GM18861 (cell line): ENCODE measurements at regions not wholly inside any gene's neighbourhood (a gene's known extent, or its start where the extent isn't known, plus 50 kb on each side); places are given as distances from the start of the nearest gene placed in this dataset.
A peak's percentile ranks its signal among the peaks of the same experiment; 100 is the strongest.
"Not testable (repeated sequence)": the region's sequence is repeated elsewhere in the genome, so short reads cannot be mapped to it uniquely, and the experiment has no call there.

Experiments
- ATAC-seq: cut with Tn5 transposase; IDR thresholded peaks from one replicate; pipeline ENCODE4 v1.9.1; 2021; ENCODE audit not compliant: unreplicated experiment

- ATAC-seq = no peak
Observed at GRCh38 chr14:54251356-54251755, 145.5 kb upstream of the CDKN3 start.

DNA sequence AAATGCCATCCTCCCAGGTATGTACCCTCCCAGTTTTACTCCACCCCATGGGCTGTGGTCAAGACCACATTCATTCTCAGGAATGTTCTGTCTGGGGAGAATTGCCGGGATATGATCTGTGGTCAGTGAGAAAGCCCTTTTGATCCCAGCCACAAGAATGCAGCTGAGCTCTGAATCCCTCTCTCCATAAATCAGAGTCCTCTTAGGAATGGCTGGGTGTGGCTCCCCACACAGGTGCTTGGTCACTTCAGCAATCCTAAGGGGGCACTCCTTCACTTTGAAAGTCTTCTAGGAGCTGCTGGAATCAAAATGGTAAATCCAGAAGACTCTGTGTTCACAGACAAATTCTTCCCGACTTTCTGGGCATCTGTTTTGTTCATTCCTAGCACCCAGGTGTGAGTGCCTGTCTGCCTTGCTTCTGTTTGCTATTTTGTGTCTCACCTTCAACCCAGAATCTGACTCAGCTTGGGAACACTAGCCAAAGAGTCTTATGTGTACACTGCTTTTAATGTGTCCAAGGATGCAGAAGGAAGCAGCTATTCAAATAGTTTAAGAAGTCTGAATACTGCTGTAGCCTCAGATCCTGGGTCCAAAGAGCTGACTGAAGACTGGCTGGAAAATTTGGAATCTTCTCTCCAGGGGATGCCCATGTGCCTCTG lies 144.6 kb upstream of the CDKN3 start:
- no peak for ATAC-seq

DNA sequence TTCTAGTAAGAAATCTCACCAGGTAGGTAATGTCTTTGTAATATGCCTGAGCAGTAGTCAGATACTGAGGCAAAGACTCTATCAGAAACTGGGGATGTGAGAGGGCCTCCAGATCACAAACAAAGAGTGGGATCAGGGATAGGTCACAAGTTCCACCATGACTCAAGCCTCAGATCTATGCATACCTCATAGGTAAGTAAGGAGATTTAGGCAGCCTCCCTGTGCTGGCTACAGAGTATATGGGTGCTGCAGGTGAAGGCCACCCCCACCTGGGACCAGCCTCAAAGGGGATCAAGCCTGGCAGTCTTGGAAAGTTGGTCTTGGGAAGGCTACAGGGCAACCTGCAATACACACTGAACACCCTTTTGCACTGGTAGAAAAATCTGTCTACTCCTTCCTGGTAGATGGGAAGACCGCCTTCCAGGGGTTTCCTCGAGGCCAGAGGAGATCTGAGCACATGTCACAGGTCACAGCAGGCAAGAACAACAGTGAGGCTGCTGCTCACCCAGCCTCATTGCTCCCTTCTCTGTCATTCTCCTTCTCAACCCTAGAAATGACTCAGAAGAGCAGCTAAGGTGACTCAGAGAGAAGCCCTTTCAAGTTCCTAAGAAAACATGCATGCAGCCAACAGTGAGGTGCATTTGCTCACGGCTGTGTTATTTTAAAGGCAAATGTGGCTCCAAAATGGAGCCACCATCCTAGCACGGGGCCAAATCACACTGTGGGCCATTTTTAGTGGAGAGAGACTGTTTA lies 143.4 kb upstream of the CDKN3 start:
- ATAC-seq = no peak

GRCh38 chr14:54256156-54256555 lies 140.7 kb upstream of the CDKN3 start:
- no peak for ATAC-seq

DNA sequence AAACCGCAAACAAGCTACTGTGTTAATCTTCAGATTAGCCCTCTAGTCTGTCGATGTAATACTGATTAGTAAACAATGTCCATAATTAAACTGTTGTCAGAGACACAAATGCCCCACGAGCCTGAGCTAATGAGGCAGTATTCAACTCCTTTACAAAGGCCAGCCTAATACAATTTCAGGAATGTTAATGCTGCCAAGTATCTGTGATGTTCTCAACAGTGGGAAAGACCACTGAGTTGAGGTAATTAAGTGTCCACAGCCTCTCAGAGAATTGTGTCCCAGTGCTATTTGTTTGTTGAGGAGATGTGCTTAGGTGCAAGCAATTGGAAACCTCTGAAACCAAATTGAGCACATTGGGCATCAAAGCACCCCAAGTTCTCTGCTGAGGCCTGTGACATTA lies 139.4 kb upstream of the CDKN3 start:
- ATAC-seq = no peak

GRCh38 chr14:54258382-54258781 lies 138.4 kb upstream of the CDKN3 start:
- no peak for ATAC-seq

DNA sequence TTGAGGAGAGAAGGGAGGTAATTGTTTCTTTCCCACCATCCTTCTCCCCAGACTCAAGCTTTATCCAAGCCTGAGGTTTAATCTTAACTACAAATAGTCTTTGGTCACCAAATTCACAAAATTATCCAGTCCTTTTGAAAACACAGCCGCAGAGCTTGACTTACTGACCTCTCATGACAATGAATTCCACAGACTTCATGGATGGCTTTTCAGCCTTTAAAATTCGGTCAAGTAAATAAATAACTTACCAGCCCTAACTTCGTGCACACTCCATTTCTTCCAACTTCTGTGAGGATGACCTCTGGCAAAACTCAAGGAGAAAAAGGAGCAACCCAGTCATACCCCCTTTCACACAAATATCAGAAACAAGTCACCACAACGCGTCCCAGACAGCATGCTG lies 137.0 kb upstream of the CDKN3 start:
- no peak for ATAC-seq

- no peak for ATAC-seq
Observed at GRCh38 chr14:54261283-54261682, 135.5 kb upstream of the CDKN3 start.

DNA sequence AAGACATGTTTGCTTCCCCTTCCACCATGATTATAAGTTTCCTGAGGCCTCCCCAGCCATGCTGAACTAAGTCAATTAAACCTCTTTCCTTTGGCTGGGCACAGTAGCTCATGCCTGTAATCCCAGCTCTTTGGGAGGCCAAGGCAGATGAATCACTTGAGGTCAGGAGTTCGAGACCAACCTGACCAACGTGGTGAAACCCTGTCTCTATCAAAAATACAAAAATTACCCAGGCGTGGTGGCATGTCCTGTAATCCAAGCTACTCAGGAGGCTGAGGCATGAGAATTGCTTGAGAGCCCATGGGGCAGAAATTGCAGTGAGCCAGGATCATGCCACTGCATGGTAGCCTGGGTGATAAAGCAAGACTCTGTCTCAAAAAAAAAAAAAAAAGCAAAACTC lies 130.2 kb upstream of the CDKN3 start:
- ATAC-seq = not testable (repeated sequence)

DNA sequence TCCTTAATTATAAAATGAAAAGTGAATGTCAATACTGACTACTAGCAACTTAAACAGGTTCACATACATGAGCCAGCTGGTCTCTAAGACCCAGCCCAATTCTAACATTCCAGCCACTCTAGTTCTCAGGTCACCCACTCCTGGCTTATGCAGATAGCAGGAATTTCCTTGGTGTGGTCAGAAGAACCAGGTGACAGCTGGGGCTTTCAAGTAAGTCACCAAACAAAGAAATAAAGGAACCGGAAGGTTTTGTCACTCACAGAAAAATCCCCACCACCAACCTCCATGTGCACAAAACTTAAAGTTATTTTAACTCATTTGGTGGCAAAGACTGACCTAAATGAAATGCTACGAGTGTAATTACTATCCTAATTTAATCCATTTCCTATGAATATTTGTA lies 129.6 kb upstream of the CDKN3 start:
- ATAC-seq = peak; percentile 84

GRCh38 chr14:54275997-54276725 lies 120.6 kb upstream of the CDKN3 start:
- ATAC-seq = no peak

GRCh38 chr14:54278087-54278486 lies 118.7 kb upstream of the CDKN3 start:
- ATAC-seq = no peak

GRCh38 chr14:54278665-54279295 lies 118.0 kb upstream of the CDKN3 start:
- ATAC-seq = no peak

DNA sequence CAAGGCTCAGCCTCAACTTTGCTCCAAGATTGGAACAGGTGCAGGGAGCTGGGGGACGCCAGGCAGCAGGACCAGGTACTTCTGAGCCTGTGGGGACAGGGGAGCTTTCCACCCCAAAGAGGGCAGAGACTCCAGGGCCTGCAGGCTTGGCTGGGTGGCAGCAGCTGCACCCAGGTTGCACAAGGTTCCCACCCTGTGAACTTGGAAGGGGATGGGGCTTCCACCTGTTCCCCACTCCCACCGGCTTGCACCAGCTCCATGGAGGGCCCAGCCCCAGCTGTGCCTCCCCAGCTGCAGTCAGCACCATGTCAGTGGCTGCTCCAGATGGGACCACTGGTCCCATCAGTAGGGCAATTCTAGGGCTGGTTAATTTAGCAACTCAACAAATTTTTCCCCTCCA lies 114.0 kb upstream of the CDKN3 start:
- ATAC-seq = no peak

DNA sequence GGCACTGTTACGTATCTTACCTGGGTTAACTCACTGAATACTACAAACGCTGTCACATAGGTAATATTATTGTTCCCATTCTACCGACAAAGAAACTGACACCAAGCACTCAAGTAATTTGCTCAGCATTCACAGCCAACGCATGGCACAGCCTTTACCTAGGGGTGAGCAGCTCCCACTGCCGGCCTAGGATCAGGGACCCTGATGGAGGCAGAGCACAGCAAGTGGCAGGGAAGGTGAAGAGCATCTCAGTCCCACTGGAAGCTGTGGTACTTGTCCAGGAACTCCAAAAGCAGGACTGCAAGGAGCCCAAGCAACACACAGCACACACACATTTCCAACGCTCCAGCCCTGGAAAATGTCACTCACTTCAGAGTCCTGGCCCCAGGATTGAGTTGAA lies 111.8 kb upstream of the CDKN3 start:
- no peak for ATAC-seq

DNA sequence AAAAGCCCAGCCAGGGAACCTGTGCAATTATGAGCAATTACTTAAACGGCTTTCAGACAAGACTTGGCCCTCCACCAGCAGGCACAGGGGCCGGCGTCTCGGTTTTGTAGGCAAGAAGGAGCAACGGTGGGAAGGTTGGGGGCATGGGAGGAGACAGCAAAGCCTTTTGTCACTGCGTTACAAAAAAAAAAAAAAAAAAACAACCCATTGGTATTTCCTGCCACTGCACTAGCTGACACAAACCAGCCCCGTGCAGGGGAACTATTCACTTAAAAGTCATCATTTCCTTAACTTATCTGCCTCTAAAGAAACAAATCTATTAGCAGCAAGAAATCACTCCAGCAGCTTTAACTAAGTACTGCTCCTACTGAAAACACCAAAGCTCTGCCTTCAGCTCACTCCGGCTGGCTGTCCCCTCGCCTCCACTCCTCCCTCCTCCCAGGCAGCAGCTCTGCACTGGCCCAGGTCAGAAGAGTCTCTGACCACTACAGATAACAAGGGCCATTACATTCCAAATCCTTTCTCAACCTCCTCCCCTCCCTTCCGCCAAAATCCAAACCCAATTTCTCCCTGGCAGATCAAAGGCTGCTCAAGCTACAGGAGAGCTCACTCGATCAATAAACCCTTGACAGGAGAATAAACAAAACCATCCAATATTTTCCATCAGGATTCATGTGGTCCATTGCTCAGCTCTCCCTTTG lies 105.2 kb upstream of the CDKN3 start:
- ATAC-seq = no peak

DNA sequence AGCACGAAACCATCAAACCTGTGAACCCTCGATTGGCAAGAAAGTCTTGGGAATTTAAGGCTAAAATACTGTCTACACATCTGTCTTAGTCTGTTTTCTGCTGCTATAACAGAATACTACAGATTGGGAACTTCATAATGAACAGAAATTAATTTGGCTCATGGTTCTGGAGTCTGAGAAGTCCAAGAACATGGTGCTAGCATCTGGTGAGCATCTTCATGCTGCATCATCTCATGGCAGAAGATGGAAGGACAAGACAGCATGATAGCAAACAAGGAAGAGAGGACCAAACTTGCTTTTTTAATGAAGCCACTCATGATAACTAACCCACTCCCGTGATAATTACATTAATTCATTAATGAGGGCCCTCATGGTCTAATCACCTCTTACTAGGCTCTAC lies 102.0 kb upstream of the CDKN3 start:
- ATAC-seq = no peak

DNA sequence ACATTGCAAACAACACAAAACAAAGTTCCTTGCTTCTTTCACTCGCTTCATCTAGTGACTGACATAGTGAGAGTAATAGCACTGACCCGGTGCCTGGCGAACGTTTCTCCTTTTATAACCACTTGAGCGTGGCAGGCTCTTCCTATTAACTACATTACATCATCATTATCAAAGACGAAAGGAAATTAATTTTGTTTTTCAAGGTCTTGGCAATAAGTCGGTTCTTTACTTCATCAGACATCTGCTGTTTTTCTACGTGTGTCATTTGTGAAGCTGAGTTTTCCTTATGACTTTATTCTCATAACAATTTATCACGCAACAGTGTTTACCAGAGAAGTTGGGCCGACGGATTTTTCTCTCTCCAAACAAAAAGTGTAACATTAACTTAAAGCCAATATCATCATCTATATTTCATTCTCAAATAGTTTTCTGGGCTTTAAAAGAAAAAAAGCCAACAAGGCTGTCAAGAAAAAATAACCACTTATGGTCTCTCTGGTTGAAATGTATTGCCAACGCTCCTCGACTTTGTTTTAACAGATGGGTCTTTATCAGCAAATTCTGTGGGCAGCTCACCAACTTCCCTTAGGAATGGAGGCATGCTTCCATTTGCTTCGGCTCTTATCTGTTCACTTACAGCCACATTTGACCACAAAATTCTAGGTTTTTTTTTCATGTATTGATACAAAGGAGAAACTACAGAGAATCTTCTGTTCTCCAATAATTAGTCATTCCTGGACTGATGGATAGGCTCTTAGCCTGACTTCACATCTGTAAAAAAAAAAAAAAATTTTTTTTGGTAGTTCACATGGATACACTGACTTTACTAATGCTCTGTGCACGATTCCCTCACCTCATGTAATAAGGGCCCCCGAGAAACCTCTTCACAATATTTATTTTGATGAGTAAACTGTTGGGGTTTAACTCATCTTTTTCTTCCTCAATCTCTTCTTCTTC lies 97.1 kb upstream of the CDKN3 start:
- no peak for ATAC-seq

- ATAC-seq = no peak
Observed at GRCh38 chr14:54300881-54301280, 95.9 kb upstream of the CDKN3 start.

- no peak for ATAC-seq
Observed at GRCh38 chr14:54301359-54301758, 95.4 kb upstream of the CDKN3 start.
